ENCODE measurements at regions not wholly inside any gene's neighbourhood (a gene's known extent, or its start where the extent isn't known, plus 50 kb on each side); places are given as distances from the start of the nearest gene placed in this dataset.

- no peak for ATAC-seq
- no peak for DNase-seq (ENCODE audit: missing footprints)
- intact Hi-C loops (cut with DNase I): no loop called here
Observed at GRCh38 chr1:60572378-60572777, 498.8 kb upstream of the C1orf87 start.

- ATAC-seq: no peak
- intact Hi-C loops (cut with DNase I): no loop called here
Observed at GRCh38 chr1:60571811-60572210, 498.2 kb upstream of the C1orf87 start.

DNA sequence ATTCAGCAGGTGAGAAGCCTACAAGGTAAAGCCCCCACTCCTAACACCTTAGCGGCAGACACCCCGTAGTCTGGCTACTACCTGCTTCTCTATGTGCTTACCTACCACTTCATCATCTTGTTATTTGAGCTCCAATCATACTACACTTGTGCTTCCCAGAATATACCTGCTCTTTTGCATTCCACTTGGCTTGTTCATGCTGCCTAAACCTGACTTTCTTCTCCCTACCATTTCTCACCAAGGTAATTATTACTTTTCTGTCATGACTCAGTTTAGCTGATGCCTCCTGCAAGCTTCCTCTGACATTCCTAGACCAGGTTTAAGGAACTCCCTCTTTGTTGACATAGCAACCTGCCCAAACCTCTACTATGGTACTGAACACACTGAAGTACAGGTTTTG lies 495.6 kb upstream of the C1orf87 start:
- DNase-seq (ENCODE audit: missing footprints): no peak
- ATAC-seq: no peak
- intact Hi-C loops (cut with DNase I): no loop called here

More at GRCh38 chr1:60571811-60572210, 498.2 kb upstream of the C1orf87 start:
- no peak for DNase-seq (ENCODE audit: missing footprints)

GRCh38 chr1:60567256-60567655 lies 493.7 kb upstream of the C1orf87 start:
- no peak for DNase-seq (ENCODE audit: missing footprints)
- ATAC-seq: no peak
- intact Hi-C loops (cut with DNase I): no loop called here

- ATAC-seq: no peak
- DNase-seq (ENCODE audit: missing footprints): no peak
- intact Hi-C loops (cut with DNase I): no loop called here
Observed at GRCh38 chr1:60564916-60565750, 491.6 kb upstream of the C1orf87 start.

GRCh38 chr1:60563777-60564535 lies 490.4 kb upstream of the C1orf87 start:
- ATAC-seq: no peak
- DNase-seq (ENCODE audit: missing footprints): no peak
- intact Hi-C loops (cut with DNase I): no loop called here

DNA sequence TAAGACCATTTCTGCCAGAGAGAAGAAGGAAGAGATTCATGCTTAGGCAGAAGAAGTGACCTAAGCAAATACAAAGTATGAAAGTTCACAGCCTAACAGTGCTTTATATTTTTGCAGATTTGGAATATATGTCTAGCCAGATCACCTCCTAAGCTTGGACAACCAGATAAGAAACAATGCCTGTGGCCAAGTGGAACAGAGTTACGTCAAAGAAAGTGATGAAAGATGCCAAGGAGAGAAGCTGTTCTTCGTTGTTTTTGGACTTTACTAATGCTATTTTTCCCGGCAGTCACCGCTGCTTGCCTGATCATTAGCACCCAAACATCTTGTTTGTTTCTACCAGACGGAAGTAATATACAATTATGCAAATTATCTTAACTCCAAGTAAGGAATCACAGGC lies 489.2 kb upstream of the C1orf87 start:
- intact Hi-C loops (cut with DNase I): no loop called here
- DNase-seq (ENCODE audit: missing footprints) (no peak), ATAC-seq (no peak)

DNA sequence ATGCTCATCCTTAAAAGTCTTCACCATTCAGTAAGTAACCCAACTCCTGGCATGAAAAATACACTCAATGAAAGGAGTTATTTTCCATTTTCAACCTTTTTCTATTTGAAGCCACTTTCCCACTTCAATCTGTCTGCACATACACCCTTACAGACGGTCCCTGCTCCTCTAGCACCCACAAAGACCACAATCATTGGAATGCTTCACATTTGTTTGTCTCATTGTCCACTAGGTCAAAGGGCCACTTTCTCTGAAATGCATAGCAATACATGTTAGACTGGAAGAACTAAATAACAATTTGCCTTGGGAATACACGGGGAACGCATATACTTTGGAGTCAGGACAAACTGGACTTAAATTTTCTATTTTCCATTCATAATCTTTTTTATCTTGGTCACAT lies 487.1 kb upstream of the C1orf87 start:
- intact Hi-C loops (cut with DNase I): no loop called here
- no peak for ATAC-seq
- DNase-seq (ENCODE audit: missing footprints): no peak

DNA sequence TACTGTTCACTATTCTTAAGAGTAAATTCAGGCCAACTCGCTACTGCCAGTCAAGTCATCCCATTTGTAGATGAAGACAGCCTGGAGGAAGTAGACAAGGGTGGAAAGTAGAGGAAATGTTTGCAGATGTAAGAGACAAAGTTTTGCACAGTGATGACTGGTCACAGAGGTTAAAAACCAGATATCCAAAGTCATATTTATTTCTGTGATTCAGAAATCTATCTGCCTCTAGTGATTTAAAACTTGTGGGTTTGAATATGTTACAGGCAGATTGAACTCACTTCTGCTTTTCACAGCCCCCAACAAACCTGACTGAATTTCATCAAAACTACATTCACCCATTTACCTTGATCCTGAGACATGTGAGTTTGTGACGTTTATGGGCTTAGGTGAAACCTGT lies 484.7 kb upstream of the C1orf87 start:
- intact Hi-C loops (cut with DNase I): no loop called here
- no peak for DNase-seq (ENCODE audit: missing footprints)
- ATAC-seq: no peak

DNA sequence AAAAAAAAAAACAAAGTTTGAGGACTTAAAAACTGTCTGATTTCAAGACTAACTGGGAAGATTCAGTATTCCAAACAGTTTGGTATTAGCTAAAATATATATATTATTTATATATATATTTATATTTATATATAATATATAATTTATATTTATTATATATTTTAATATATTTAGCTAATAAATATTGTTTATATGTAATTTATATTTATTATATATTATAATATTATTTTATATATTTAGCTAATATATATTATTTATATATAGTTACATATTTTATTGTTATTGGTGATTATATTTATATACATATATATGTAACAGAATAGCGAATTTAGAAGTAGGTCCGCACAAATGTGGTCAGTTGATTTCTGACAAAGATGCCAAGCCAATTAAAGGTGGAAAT lies 480.2 kb upstream of the C1orf87 start:
- intact Hi-C loops (cut with DNase I): no loop called here
- ATAC-seq: no peak
- no peak for DNase-seq (ENCODE audit: missing footprints)

GRCh38 chr1:60547821-60548220 lies 474.3 kb upstream of the C1orf87 start:
- intact Hi-C loops (cut with DNase I): no loop called here
- no peak for ATAC-seq
- DNase-seq (ENCODE audit: missing footprints): no peak

DNA sequence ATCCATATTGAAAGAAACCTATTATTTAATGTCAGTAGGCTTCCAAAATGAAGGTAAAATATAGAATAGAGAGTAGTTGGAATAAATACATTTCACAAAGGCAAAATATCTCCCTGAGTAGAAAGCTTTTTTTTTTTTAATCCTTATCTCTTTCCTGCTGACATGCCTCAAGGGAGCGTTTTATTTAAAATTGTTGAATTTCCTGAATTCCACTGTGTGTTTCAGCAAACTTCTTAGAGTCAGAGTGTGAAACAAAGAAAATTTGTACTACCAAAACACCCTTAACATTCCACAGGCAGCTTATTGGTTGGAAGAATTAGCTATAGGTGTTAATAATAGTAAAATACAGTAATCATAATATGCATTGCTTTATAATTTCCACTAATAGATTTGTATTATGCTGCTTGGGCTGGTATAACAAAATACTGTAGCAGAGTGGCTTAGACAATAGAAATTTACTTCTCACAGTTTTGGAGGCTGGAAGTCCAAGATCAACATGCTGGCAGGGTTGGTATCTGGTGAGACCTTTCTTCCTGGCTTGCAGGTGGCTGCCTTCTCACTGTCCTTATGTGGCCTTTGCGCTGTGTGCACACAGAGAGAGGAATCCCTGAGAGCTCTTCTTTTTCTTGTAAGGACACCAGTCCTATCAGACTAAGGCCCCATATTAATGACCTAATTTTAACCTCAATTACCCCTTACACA lies 468.4 kb upstream of the C1orf87 start:
- DNase-seq (ENCODE audit: missing footprints) (no peak), ATAC-seq (no peak)
- intact Hi-C loops (cut with DNase I): no loop called here

DNA sequence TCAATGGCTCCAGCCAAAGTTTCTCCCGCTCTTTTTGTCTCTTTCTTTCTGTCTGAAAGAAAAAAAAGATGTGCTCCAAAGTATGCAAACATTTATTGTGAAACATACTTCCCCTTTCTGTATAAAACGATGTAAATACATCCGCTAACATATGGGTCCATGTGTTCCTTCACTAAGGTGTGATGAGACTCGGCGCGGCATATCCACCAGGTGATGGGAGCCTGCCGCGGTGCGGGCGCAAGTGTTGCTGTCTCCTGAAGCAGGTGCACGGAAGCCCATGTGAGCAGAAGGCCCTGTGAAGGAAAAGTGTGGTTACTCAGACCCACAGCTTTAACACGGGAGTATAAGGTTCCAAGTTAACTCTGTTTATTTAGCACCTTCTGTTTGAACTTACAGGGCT lies 466.6 kb upstream of the C1orf87 start:
- ATAC-seq (no peak), DNase-seq (ENCODE audit: missing footprints) (no peak)
- intact Hi-C loops (cut with DNase I): no loop called here

DNA sequence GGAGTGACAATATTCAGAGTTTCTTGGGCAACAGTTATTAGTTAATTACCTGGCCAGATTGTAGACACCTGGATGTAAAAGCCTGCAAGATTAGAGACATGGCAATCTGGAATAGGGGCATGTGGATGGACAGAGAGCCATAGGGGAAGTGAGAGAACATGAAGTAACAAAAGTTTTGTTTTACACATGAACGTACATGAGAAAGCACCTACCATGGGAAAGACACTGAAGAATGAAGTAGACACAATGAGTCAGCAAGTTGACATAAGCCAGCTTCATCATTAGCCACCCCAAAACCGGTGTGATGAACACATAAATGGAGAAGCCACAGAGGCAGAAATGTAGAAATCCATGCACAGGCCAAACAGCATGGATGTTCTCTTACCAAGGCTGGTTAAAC lies 462.1 kb upstream of the C1orf87 start:
- intact Hi-C loops (cut with DNase I): no loop called here
- ATAC-seq (no peak), DNase-seq (ENCODE audit: missing footprints) (no peak)

- intact Hi-C loops (cut with DNase I): no loop called here
- ATAC-seq (no peak), DNase-seq (ENCODE audit: missing footprints) (no peak)
Observed at GRCh38 chr1:60527567-60527966, 454.0 kb upstream of the C1orf87 start.

GRCh38 chr1:60516996-60517395 lies 443.4 kb upstream of the C1orf87 start:
- no peak for ATAC-seq
- intact Hi-C loops (cut with DNase I): no loop called here
- no peak for DNase-seq (ENCODE audit: missing footprints)

- intact Hi-C loops (cut with DNase I): no loop called here
- no peak for ATAC-seq
- no peak for DNase-seq (ENCODE audit: missing footprints)
Observed at GRCh38 chr1:60510162-60510561, 436.6 kb upstream of the C1orf87 start.

DNA sequence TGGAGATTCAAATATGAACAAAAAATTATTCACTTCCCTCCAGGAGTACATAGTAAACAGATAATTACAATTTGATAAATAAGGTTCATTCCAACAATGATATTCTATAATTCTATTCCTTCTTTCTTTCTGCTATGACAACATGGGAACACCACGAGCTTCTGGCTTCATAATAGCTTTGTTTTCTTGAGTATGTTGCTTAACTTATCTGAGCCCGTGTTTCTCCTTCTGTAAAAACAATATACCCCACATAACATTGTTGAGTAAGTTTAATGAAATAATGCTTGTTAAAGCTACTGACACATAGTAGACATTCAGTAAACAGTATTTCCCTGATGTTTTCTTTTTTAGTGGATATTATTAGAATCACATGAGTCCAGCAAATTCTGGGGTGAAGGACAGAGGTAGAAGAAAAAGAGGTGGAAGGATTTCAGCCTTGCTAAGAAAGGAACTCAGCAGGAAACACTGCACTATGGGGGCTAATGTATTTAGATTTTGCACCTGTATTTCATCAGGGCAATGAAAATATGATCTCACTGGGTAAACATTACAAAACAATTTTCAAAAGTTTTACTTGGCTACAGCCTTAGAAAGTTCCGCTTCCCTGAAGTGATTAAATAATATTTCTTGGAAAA lies 430.8 kb upstream of the C1orf87 start:
- DNase-seq (ENCODE audit: missing footprints): no peak
- no peak for ATAC-seq
- intact Hi-C loops (cut with DNase I): no loop called here

- intact Hi-C loops (cut with DNase I): no loop called here
- DNase-seq (ENCODE audit: missing footprints) (no peak), ATAC-seq (no peak)
Observed at GRCh38 chr1:60503266-60503925, 429.8 kb upstream of the C1orf87 start.

Data from Right ventricle myocardium inferior (tissue), 1 donor.